ENCODE measurements at regions not wholly inside any gene's neighbourhood (a gene's known extent, or its start where the extent isn't known, plus 50 kb on each side); places are given as distances from the start of the nearest gene placed in this dataset.

DNA sequence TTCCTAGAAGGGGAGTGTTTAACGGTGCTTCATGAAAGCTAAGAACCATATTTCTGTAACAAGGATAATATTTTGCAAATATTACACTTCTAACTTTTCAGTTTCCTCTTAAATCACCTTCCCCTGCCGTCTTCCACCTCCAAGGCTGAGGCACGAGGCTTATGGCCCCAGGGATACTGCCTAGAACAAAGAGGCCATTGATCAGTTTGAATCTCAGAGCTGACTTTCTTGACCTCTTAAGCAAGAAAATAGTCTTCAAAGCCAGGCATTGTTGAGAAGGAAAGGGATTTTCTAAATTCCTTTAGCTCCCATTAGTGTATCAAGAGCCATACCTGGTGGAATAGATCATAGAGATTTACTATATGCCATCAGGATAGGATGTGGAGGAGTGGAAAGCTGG, 566.2 kb downstream of the BNC2 start:
- TF ChIP-seq, protein P1, sequence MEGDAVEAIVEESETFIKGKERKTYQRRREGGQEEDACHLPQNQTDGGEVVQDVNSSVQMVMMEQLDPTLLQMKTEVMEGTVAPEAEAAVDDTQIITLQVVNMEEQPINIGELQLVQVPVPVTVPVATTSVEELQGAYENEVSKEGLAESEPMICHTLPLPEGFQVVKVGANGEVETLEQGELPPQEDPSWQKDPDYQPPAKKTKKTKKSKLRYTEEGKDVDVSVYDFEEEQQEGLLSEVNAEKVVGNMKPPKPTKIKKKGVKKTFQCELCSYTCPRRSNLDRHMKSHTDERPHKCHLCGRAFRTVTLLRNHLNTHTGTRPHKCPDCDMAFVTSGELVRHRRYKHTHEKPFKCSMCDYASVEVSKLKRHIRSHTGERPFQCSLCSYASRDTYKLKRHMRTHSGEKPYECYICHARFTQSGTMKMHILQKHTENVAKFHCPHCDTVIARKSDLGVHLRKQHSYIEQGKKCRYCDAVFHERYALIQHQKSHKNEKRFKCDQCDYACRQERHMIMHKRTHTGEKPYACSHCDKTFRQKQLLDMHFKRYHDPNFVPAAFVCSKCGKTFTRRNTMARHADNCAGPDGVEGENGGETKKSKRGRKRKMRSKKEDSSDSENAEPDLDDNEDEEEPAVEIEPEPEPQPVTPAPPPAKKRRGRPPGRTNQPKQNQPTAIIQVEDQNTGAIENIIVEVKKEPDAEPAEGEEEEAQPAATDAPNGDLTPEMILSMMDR (IDR thresholded peaks at IDR 0.05) = no peak
- ATAC-seq (ENCODE audit: low FRiP score) (no peak), DNase-seq (ENCODE audit: low spot score) (no peak)

DNA sequence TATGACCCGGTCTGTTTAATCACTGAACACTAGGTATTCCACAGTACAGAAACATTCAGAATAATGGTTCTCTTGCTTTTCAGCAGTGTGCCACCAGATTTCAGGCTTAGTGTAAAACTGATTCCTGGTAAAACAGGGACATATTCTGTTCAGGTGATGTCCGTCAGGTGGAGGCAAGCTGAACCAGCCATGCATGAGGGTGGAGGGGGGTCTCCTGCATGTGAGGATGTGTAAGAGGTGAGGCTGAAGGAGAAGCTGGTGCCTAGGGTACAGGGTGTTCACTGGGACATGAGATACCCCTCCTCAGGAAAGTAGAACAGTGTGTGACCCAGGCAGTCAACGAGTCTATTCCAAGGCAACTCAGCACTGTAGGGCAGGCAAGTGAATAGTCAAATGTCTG, 563.9 kb downstream of the BNC2 start:
- TF ChIP-seq, protein P1 (IDR thresholded peaks at IDR 0.05) = no peak
- ATAC-seq (ENCODE audit: low FRiP score) (no peak), DNase-seq (ENCODE audit: low spot score) (no peak)

DNA sequence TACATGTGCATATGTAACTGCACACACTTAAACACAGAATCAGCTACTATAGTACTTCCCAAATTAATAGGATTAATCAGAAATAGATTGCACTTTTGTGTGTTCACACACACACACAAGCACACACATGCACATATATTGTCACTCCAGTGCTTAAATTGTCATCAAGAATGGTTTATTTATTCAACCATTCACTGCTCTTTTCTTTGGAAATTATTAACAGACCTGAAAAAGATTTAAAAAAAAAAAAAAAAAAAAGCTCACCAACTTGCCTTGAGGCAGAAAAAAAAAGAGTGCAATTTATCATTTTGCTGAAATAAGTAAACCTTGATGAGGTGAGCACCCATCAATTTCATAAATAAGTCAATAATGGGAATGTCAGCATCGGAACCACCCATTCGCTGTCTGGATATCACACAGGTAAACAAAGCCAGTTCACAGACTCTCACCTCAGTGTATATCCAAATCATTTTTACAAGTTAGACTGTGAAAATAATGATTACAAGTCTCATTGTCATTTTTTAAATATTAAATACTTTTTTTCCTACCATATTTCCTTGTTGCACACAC, 562.8 kb downstream of the BNC2 start:
- ATAC-seq (ENCODE audit: low FRiP score) (no peak), DNase-seq (ENCODE audit: low spot score) (no peak)
- TF ChIP-seq, protein P1 (IDR thresholded peaks at IDR 0.05) = no peak

DNA sequence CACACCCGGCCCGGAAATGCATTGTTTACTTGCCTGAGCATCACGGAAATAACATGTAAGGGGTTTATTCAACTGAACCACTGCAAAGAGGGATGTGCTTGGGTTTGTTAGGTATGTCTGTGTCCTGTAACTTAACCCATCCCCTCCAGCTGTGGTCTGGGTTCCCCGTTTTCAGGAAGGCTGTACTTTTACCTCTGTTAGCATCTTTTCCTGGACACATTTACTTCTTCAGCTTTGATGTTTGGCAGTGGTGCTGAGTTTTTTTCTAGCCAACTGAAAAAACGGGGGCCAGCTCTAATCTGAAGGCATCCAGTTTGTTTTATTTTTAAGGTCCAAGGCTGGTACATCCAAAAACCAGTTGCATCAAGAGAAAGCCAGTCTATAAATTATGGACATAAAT, 561.8 kb downstream of the BNC2 start:
- TF ChIP-seq, protein P1 (IDR thresholded peaks at IDR 0.05) = no peak
- ATAC-seq (ENCODE audit: low FRiP score) (no peak), DNase-seq (ENCODE audit: low spot score) (no peak)

DNA sequence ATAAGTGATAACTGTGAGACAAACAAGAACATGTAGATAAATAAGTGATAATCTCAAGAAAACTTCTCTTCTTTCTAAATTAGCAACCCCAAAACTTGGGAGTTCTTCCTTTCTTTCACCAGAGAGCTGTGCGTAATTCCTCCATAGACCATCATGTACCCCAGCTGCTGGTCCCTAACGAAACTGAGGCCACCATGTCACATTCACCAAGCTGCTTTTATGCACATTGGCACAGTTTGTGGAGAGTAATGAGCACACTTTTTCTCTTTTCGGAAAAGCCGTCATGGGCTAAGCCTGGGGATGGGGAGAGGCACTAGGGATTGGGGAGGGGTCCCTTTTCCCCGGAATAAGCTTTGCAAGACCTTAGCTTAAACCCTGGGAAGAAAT, 561.4 kb downstream of the BNC2 start:
- TF ChIP-seq, protein P1 (IDR thresholded peaks at IDR 0.05) = no peak
- ATAC-seq (ENCODE audit: low FRiP score) (no peak), DNase-seq (ENCODE audit: low spot score) (no peak)

DNA sequence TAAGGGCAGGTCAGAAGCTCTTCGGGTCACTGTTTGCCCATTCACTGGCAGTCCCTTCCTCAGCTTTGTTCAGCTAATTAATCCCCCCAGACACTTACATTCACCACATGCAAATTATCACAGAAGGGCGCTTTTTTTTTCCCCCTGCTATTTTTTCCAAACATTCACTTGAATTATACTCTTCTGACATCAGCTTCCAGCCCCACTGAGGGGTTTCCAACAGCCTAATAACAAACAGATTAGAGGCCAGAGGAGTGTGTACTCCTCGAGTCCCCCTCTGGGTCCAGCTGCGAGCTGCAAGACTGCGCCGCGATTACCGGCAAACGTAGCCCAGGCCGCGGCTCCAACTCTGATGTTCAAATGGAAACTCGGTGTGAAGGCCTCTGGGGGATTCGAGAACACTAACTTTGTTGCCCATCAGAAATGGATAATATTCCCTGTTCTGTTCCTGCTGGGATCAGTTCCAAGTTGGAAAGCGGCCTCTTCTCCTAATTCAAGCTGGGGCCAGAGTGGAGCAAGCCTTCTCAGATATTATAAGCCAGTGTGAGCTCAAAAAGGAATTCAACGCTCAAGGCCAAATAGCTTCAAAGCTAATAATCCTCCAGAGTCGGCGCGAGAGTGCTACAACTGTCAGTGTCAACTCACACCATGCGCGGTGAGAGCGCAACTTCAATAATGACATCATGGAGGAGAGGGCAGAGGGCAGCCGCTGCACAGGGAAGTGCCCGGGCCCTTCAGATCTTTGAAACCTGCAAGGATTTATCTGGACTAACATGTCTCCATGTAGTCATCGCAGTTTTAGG, 560.8 kb downstream of the BNC2 start:
- no peak for ATAC-seq (ENCODE audit: low FRiP score)
- DNase-seq (ENCODE audit: low spot score) = no peak
- TF ChIP-seq, protein P1 (IDR thresholded peaks at IDR 0.05) = no peak
